HepG2 (cell line): ENCODE measurements at regions not wholly inside any gene's neighbourhood (a gene's known extent, or its start where the extent isn't known, plus 50 kb on each side); places are given as distances from the start of the nearest gene placed in this dataset.

Experiments used
- CHD2 ChIP-seq: IDR thresholded peaks from 2 replicates; pipeline ENCODE4 v1.6.1; 2011; ENCODE audit warnings: low read depth, low read length, improper control_type of control experiment
- FOSL1 ChIP-seq: sonication (generic); formaldehyde crosslinking; IDR thresholded peaks from 2 replicates; pipeline ENCODE4 v1.9.0; 2021; ENCODE audit warnings: missing genetic modification reagents, borderline replicate concordance
- PRDM15 ChIP-seq: sonication (generic); formaldehyde crosslinking; IDR thresholded peaks from 2 replicates; pipeline ENCODE4 v1.4.0; 2020; ENCODE audit warnings: missing genetic modification reagents
- ZNF317 ChIP-seq: sonication (generic); formaldehyde crosslinking; IDR thresholded peaks from 2 replicates; pipeline ENCODE4 v1.5.0; 2020; ENCODE audit warnings: mild to moderate bottlenecking, missing genetic modification reagents
- ZNF547 ChIP-seq: sonication (generic); formaldehyde crosslinking; IDR thresholded peaks from 2 replicates; pipeline ENCODE4 v1.5.1; 2020; ENCODE audit warnings: mild to moderate bottlenecking, missing genetic modification reagents
- ZNF687 ChIP-seq: sonication (generic); formaldehyde crosslinking; IDR thresholded peaks from 2 replicates; pipeline ENCODE4 v1.5.1; 2020; ENCODE audit warnings: mild to moderate bottlenecking, missing genetic modification reagents, moderate library complexity
- ZXDC ChIP-seq: sonication (generic); formaldehyde crosslinking; IDR thresholded peaks from 2 replicates; pipeline ENCODE4 v1.5.0; 2020; ENCODE audit warnings: mild to moderate bottlenecking, missing genetic modification reagents

GRCh38 chr9:105835721-105836120 is 141.4 kb downstream of the TMEM38B start (continued):
- TF ChIP-seq ZNF687 (CRISPR knock-in tag), result no peak
- TF ChIP-seq CHD2, result no peak
- TF ChIP-seq ZXDC (CRISPR knock-in tag), result no peak
- no peak for TF ChIP-seq FOSL1 (CRISPR knock-in tag)
- no peak for TF ChIP-seq ZNF547 (CRISPR knock-in tag)
- no peak for TF ChIP-seq PRDM15 (CRISPR knock-in tag)
- TF ChIP-seq ZNF317 (CRISPR knock-in tag), result no peak
